ENCODE measurements at regions not wholly inside any gene's neighbourhood (a gene's known extent, or its start where the extent isn't known, plus 50 kb on each side); places are given as distances from the start of the nearest gene placed in this dataset.

- no peak for TF ChIP-seq KLF16 (tag by site-specific recombination; IDR thresholded peaks at IDR 0.05)
- POLR2A ChIA-PET: no interaction called here
Observed at GRCh38 chr5:120960510-120960909, 496.4 kb downstream of the PRR16 start.

GRCh38 chr5:120967366-120967765, 503.3 kb downstream of the PRR16 start:
- TF ChIP-seq MEIS1 (CRISPR knock-in tag; IDR thresholded peaks at IDR 0.05; ENCODE audit: borderline replicate concordance) (no peak), KLF17 (tag by site-specific recombination; IDR thresholded peaks at IDR 0.05) (no peak), SALL2 (tag by site-specific recombination; IDR thresholded peaks at IDR 0.05; ENCODE audit: borderline replicate concordance) (no peak), ZNF571 (tag by site-specific recombination; IDR thresholded peaks at IDR 0.05) (no peak), ZNF112 (tag by site-specific recombination; IDR thresholded peaks at IDR 0.05) (no peak), ZXDB (tag by site-specific recombination; IDR thresholded peaks at IDR 0.05) (no peak), ZNF416 (tag by site-specific recombination; IDR thresholded peaks at IDR 0.05) (no peak), ZNF510 (tag by site-specific recombination; IDR thresholded peaks at IDR 0.05; ENCODE audit: insufficient replicate concordance) (no peak), ZNF248 (tag by site-specific recombination; IDR thresholded peaks at IDR 0.05) (no peak), YY2 (tag by site-specific recombination; IDR thresholded peaks at IDR 0.05) (no peak)
- CTCF ChIA-PET: no interaction called here
- Histone ChIP-seq H3K27ac (ENCODE audit: extremely low read depth, low read depth, low read length) (no peak overlapping the region), H3K36me3 (ENCODE audit: control insufficient read depth in 2 of 2, insufficient read depth in 1 of 2, low read length in 2 of 2) (no peaks in the 10 kb centered on the region), H3K4me1 (ENCODE audit: control insufficient read depth, insufficient read depth, low read length) (no peaks in the 10 kb centered on the region), H3K4me3 (ENCODE audit: low read depth, low read length) (no peak overlapping the region), H3K9me3 (ENCODE audit: control insufficient read depth, insufficient read depth, low read depth, low read length) (no peaks in the 10 kb centered on the region)
- POLR2A ChIA-PET: no interaction called here

More at GRCh38 chr5:120960510-120960909, 496.4 kb downstream of the PRR16 start:
- Histone ChIP-seq H3K4me1 (ENCODE audit: control insufficient read depth, insufficient read depth, low read length) (no peaks in the 10 kb centered on the region), H3K4me3 (ENCODE audit: low read depth, low read length) (no peak overlapping the region), H3K36me3 (ENCODE audit: control insufficient read depth in 2 of 2, insufficient read depth in 1 of 2, low read length in 2 of 2) (no peaks in the 10 kb centered on the region), H3K9me3 (ENCODE audit: control insufficient read depth, insufficient read depth, low read depth, low read length) (no peaks in the 10 kb centered on the region), H3K27ac (ENCODE audit: extremely low read depth, low read depth, low read length) (no peak overlapping the region)
- CTCF ChIA-PET: no interaction called here

GRCh38 chr5:120974690-120975089, 510.6 kb downstream of the PRR16 start:
- Histone ChIP-seq H3K36me3 (ENCODE audit: control insufficient read depth in 2 of 2, insufficient read depth in 1 of 2, low read length in 2 of 2) (no peaks in the 10 kb centered on the region), H3K4me3 (ENCODE audit: low read depth, low read length) (no peak overlapping the region), H3K27ac (ENCODE audit: extremely low read depth, low read depth, low read length) (no peak overlapping the region), H3K4me1 (ENCODE audit: control insufficient read depth, insufficient read depth, low read length) (no peaks in the 10 kb centered on the region), H3K9me3 (ENCODE audit: control insufficient read depth, insufficient read depth, low read depth, low read length) (no peaks in the 10 kb centered on the region)
- ChIA-PET POLR2A (no interaction called here), CTCF (no interaction called here)
- TF ChIP-seq ZNF660 (tag by site-specific recombination; IDR thresholded peaks at IDR 0.05) (no peak), ZNF658 (tag by site-specific recombination; IDR thresholded peaks at IDR 0.05) (no peak), ZNF391 (tag by site-specific recombination; IDR thresholded peaks at IDR 0.05; ENCODE audit: borderline replicate concordance, low read depth) (no peak), HOXD13 (CRISPR knock-in tag; IDR thresholded peaks at IDR 0.05; ENCODE audit: borderline replicate concordance) (no peak), ZNF394 (tag by site-specific recombination; IDR thresholded peaks at IDR 0.05; ENCODE audit: borderline replicate concordance) (no peak), ZNF26 (tag by site-specific recombination; IDR thresholded peaks at IDR 0.05) (no peak), ZNF223 (tag by site-specific recombination; IDR thresholded peaks at IDR 0.05) (no peak), ZNF488 (tag by site-specific recombination; IDR thresholded peaks at IDR 0.05) (no peak), ZNF580 (tag by site-specific recombination; IDR thresholded peaks at IDR 0.05) (no peak), ZNF629 (tag by site-specific recombination; IDR thresholded peaks at IDR 0.05) (no peak), ZSCAN30 (tag by site-specific recombination; IDR thresholded peaks at IDR 0.05) (no peak), GLI4 (tag by site-specific recombination; IDR thresholded peaks at IDR 0.05) (no peak), REPIN1 (tag by site-specific recombination; IDR thresholded peaks at IDR 0.05; ENCODE audit: low read depth) (no peak), PRDM4 (tag by site-specific recombination; IDR thresholded peaks at IDR 0.05) (no peak)
